Panc1 (cell line): ENCODE measurements at regions not wholly inside any gene's neighbourhood (a gene's known extent, or its start where the extent isn't known, plus 50 kb on each side); places are given as distances from the start of the nearest gene placed in this dataset.

Experiments
- ATAC-seq: fragments of 200-7000 bp; cut with Tn5 transposase; 2 replicates; pipeline ENCODE4 v1.9.1; 2020; ENCODE audit warnings: mild to moderate bottlenecking, moderate library complexity
- BruUV-seq: library from RNA; stranded (reverse); fragments of 400-500 nt; replicated peaks from 2 replicates; lab custom pipeline; 2021; lab: Mats Ljungman, UMichigan
- CTCF ChIA-PET: fragments of 300-600 bp; sonication (Branson Sonifier 250); formaldehyde crosslinking; loops from one replicate; lab custom pipeline; 2022; ENCODE audit warnings: antibody characterized with exemption; lab: Charles Lee
- POLR2A ChIA-PET: fragments of 300-600 bp; sonication (Branson Sonifier 250); formaldehyde crosslinking; loops from one replicate; lab custom pipeline; 2022; ENCODE audit warnings: antibody characterized with exemption; lab: Charles Lee
- DNase-seq: peaks from one replicate; pipeline ENCODE4 v3.0.0-alpha.2; 2010; ENCODE audit warnings: low read depth, low spot score
- H3K27ac ChIP-seq: 2 replicates; pipeline ENCODE4 v1.5.1; 2011; ENCODE audit warnings: mild to moderate bottlenecking, low read length, inconsistent platforms
- H3K27me3 ChIP-seq: fragments of 200-500 bp; sonication (Bioruptor generic); 2 replicates; pipeline ENCODE4 v1.6.0; 2014; ENCODE audit warnings: low read length, inconsistent platforms; ENCODE audit not compliant: control insufficient read depth, insufficient read depth
- H3K36me3 ChIP-seq: fragments of 200-500 bp; sonication (Bioruptor generic); 2 replicates; pipeline ENCODE4 v1.5.1; 2014; ENCODE audit warnings: inconsistent platforms, mild to moderate bottlenecking, low read length, moderate library complexity; ENCODE audit not compliant: control insufficient read depth, insufficient read depth
- H3K4me1 ChIP-seq: 2 replicates; pipeline ENCODE4 v1.5.1; 2011; ENCODE audit warnings: inconsistent platforms, mild to moderate bottlenecking, low read length, moderate library complexity; ENCODE audit not compliant: control insufficient read depth, insufficient read depth
- H3K4me3 ChIP-seq, 2 experiments: 2 replicates each; pipeline ENCODE4 v1.5.1; 2011 to 2012; ENCODE audit warnings: low read depth in 2 of 2, low read length in 2 of 2, mild to moderate bottlenecking in 2 of 2, inconsistent platforms in 1 of 2, moderate library complexity in 1 of 2
- H3K9me3 ChIP-seq: fragments of 200-500 bp; sonication (Bioruptor generic); 2 replicates; pipeline ENCODE4 v1.5.1; 2014; ENCODE audit warnings: low read depth, mild to moderate bottlenecking, inconsistent platforms, low read length, moderate library complexity; ENCODE audit not compliant: control insufficient read depth, insufficient read depth
- CTCF ChIP-seq: fragments of 450-650 bp; IDR thresholded peaks from 2 replicates; pipeline ENCODE4 v1.5.1; 2017; ENCODE audit warnings: mild to moderate bottlenecking
- POLR2AphosphoS5 ChIP-seq: IDR thresholded peaks from 2 replicates; pipeline ENCODE4 v1.6.1; 2012; ENCODE audit warnings: mild to moderate bottlenecking, low read depth, low read length, moderate library complexity
- REST ChIP-seq, 2 experiments: IDR thresholded peaks; 2 replicates each; pipeline ENCODE4 v1.6.1; 2011 to 2012; ENCODE audit warnings: low read depth in 2 of 2, control low read depth in 1 of 2, low read length in 1 of 2, mild to moderate bottlenecking in 1 of 2, moderate library complexity in 1 of 2; ENCODE audit not compliant: insufficient read depth in 1 of 2
- SIN3A ChIP-seq: IDR thresholded peaks from 2 replicates; pipeline ENCODE4 v1.6.1; 2012; ENCODE audit warnings: low read depth, mild to moderate bottlenecking, low read length, moderate library complexity, borderline replicate concordance; ENCODE audit not compliant: insufficient read depth
- TCF7L2 ChIP-seq: IDR thresholded peaks from 2 replicates; pipeline ENCODE4 v1.6.1; 2011; ENCODE audit warnings: mild to moderate bottlenecking, low read depth, low read length, inconsistent platforms
- in situ Hi-C: cut with HindIII; loops from 2 replicates; pipeline ENCODE4 v1.10.0; 2016; ENCODE audit warnings: low sequenced_read_pairs, low pct_unique_long_range_greater_than_20kb
- intact Hi-C: fragments of 100-400 bp; cut with micrococcal nuclease; formaldehyde crosslinking; loops from one replicate; pipeline ENCODE4 v1.10.0; 2022; ENCODE audit not compliant: unreplicated experiment

GRCh38 chr4:89582756-89583505 is 254.0 kb downstream of the SNCA start:
- Histone ChIP-seq H3K27ac (no peak overlapping the region), H3K4me1 (no peaks in the 10 kb centered on the region), H3K9me3 (no peaks in the 10 kb centered on the region), H3K36me3 (no peaks in the 10 kb centered on the region), H3K4me3 (no peak overlapping the region), H3K27me3 (no peaks in the 10 kb centered on the region)
- ATAC-seq = no peak
- no TSS peak for BruUV-seq
- intact Hi-C loops = no loop called here
- no peak for TF ChIP-seq POLR2AphosphoS5
- no peak for TF ChIP-seq TCF7L2
- no peak for TF ChIP-seq CTCF
- TF ChIP-seq REST (IDR thresholded peaks at IDR 0.05; ENCODE audit: insufficient read depth in 1 of 2, low read depth in 2 of 2, low read length in 1 of 2) = no peak
- no peak for TF ChIP-seq SIN3A
- ChIA-PET CTCF (no interaction called here), POLR2A (no interaction called here)
- in situ Hi-C loops = no loop called here
- DNase-seq = no peak

- Histone ChIP-seq H3K36me3 (no peaks in the 10 kb centered on the region), H3K27me3 (no peaks in the 10 kb centered on the region), H3K4me3 (no peak overlapping the region), H3K4me1 (no peaks in the 10 kb centered on the region), H3K9me3 (no peaks in the 10 kb centered on the region), H3K27ac (no peak overlapping the region)
- DNase-seq = no peak
- ChIA-PET CTCF (no interaction called here), POLR2A (no interaction called here)
- intact Hi-C loops = no loop called here
- in situ Hi-C loops = no loop called here
- BruUV-seq = no TSS peak
- no peak for TF ChIP-seq SIN3A
- no peak for TF ChIP-seq CTCF
- no peak for TF ChIP-seq POLR2AphosphoS5
- no peak for TF ChIP-seq TCF7L2
- no peak for TF ChIP-seq REST (IDR thresholded peaks at IDR 0.05; ENCODE audit: insufficient read depth in 1 of 2, low read depth in 2 of 2, low read length in 1 of 2)
- ATAC-seq = no peak
Observed at GRCh38 chr4:89579771-89580170, 257.2 kb downstream of the SNCA start.
